ENCODE measurements at regions not wholly inside any gene's neighbourhood (a gene's known extent, or its start where the extent isn't known, plus 50 kb on each side); places are given as distances from the start of the nearest gene placed in this dataset.

GRCh38 chr7:84811362-84811761, 375.5 kb downstream of the SEMA3D start:
- TF ChIP-seq, protein P1, sequence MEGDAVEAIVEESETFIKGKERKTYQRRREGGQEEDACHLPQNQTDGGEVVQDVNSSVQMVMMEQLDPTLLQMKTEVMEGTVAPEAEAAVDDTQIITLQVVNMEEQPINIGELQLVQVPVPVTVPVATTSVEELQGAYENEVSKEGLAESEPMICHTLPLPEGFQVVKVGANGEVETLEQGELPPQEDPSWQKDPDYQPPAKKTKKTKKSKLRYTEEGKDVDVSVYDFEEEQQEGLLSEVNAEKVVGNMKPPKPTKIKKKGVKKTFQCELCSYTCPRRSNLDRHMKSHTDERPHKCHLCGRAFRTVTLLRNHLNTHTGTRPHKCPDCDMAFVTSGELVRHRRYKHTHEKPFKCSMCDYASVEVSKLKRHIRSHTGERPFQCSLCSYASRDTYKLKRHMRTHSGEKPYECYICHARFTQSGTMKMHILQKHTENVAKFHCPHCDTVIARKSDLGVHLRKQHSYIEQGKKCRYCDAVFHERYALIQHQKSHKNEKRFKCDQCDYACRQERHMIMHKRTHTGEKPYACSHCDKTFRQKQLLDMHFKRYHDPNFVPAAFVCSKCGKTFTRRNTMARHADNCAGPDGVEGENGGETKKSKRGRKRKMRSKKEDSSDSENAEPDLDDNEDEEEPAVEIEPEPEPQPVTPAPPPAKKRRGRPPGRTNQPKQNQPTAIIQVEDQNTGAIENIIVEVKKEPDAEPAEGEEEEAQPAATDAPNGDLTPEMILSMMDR (conservative IDR thresholded peaks at IDR 0.05; ENCODE audit: low read length), result no peak
- no peak for TF ChIP-seq EZH2phosphoT487 (IDR thresholded peaks at IDR 0.05; ENCODE audit: borderline replicate concordance)

Measured in Loucy (cell line).